Esophagus (tissue), 2 donors: ENCODE measurements at regions not wholly inside any gene's neighbourhood (a gene's known extent, or its start where the extent isn't known, plus 50 kb on each side); places are given as distances from the start of the nearest gene placed in this dataset.

Experiments used
- H3K27ac ChIP-seq, 2 donors: one replicate each; pipeline ENCODE4 v1.5.1; 2013; ENCODE audit warnings: low read depth in 2 of 2, mild to moderate bottlenecking in 2 of 2, inconsistent platforms in 1 of 2, low read length in 1 of 2, moderate library complexity in 1 of 2
- H3K27me3 ChIP-seq, 2 donors: one replicate each; pipeline ENCODE4 v1.6.1; 2013; ENCODE audit warnings: low read length in 2 of 2, control low read depth in 1 of 2, mild to moderate bottlenecking in 1 of 2; ENCODE audit not compliant: insufficient read depth in 2 of 2, control insufficient read depth in 1 of 2
- H3K36me3 ChIP-seq, 2 donors: one replicate each; pipeline ENCODE4 v1.6.1; 2013; ENCODE audit warnings: low read length in 1 of 2; ENCODE audit not compliant: control insufficient read depth in 2 of 2, insufficient read depth in 2 of 2
- H3K4me1 ChIP-seq, 2 donors: one replicate each; pipeline ENCODE4 v1.6.1; 2013; ENCODE audit warnings: low read length in 1 of 2; ENCODE audit not compliant: control insufficient read depth in 2 of 2, insufficient read depth in 2 of 2
- H3K4me3 ChIP-seq, 2 donors: one replicate each; pipeline ENCODE4 v1.5.1; 2013; ENCODE audit warnings: low read length in 2 of 2, mild to moderate bottlenecking in 2 of 2, low read depth in 1 of 2, moderate library complexity in 1 of 2
- H3K9me3 ChIP-seq, 2 donors: one replicate each; pipeline ENCODE4 v1.6.1; 2013; ENCODE audit warnings: mild to moderate bottlenecking in 2 of 2, low read depth in 1 of 2, low read length in 1 of 2, moderate library complexity in 1 of 2; ENCODE audit not compliant: control insufficient read depth in 2 of 2, insufficient read depth in 1 of 2
- WGBS, 2 donors: extraction: QIAGEN DNeasy Blood & Tissue Kit; methylation state at CpG; one replicate each; pipeline ENCODE4 v1.1.7; 2013; 5-methylcytosine and 5-hydroxymethylcytosine counted together
- donor health status: healthy with polysubstance abuse.
- donor health status: Bipolar disorder and iron deficiency.

DNA sequence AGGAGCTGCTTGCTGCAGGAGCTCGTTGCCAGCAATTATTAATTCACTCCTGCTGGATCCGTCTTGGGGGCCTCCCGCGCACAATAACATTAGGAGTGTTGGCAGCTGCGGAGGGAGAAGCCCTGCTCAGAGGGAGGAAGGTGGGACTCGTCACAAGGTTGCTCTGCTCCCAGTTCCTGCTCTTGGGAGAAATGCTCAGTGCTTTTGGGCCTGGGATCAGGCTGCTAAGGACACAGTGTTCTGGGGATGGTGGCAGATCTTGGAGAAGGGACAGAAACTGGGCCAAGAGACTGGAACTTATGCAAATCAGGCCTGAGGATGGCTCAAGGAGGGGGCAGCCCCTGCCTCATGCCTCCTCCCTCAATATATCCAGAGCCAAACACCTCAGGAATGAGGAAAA lies 78.9 kb upstream of the OLFM4 start:
- Histone ChIP-seq H3K9me3 (no peaks in the 10 kb centered on the region), H3K36me3 (no peaks in the 10 kb centered on the region), H3K4me3 (no peak overlapping the region), H3K27me3 (no peaks in the 10 kb centered on the region), H3K4me1 (peaks cover 0 to 2% of the 10 kb centered on the region in 2 donors), H3K27ac (no peak overlapping the region)
- WGBS, 2 donors = 69 to 72% methylated on average over 6 of the region's 6 CpGs

GRCh38 chr13:52949044-52949443 lies 79.6 kb upstream of the OLFM4 start:
- Histone ChIP-seq H3K27me3 (no peaks in the 10 kb centered on the region), H3K4me1 (peaks cover 0 to 2% of the 10 kb centered on the region in 2 donors), H3K27ac (no peak overlapping the region), H3K9me3 (no peaks in the 10 kb centered on the region), H3K4me3 (no peak overlapping the region), H3K36me3 (no peaks in the 10 kb centered on the region)
- 68 to 71% methylated on average over 1 of the region's 1 CpG for WGBS, 2 donors

- no peak overlapping the region for H3K4me3 ChIP-seq
- no peaks in the 10 kb centered on the region for H3K9me3 ChIP-seq
- peaks cover 0 to 1% of the 10 kb centered on the region in 2 donors for H3K27me3 ChIP-seq
- 47 to 65% methylated on average over 4 of the region's 4 CpGs for WGBS, 2 donors
- H3K27ac ChIP-seq = no peak overlapping the region
- H3K36me3 ChIP-seq = no peaks in the 10 kb centered on the region
- H3K4me1 ChIP-seq = peaks cover 0 to 2% of the 10 kb centered on the region in 2 donors
These were observed 80.7 kb upstream of the OLFM4 start for GRCh38 chr13:52947921-52948373.

- peaks cover 0 to 2% of the 10 kb centered on the region in 2 donors for H3K4me1 ChIP-seq
- H3K27ac ChIP-seq = no peak overlapping the region
- H3K27me3 ChIP-seq = peaks cover 0 to 4% of the 10 kb centered on the region in 2 donors
- WGBS, 2 donors = 52 to 82% methylated on average over 3 of the region's 3 CpGs
- H3K9me3 ChIP-seq = no peaks in the 10 kb centered on the region
- no peak overlapping the region for H3K4me3 ChIP-seq
- H3K36me3 ChIP-seq = no peaks in the 10 kb centered on the region
These were observed 83.3 kb upstream of the OLFM4 start for GRCh38 chr13:52945348-52945747.

GRCh38 chr13:52944697-52945096 lies 83.9 kb upstream of the OLFM4 start:
- Histone ChIP-seq H3K4me3 (no peak overlapping the region), H3K4me1 (peaks cover 0 to 2% of the 10 kb centered on the region in 2 donors), H3K27ac (no peak overlapping the region), H3K36me3 (no peaks in the 10 kb centered on the region), H3K27me3 (peaks cover 0 to 4% of the 10 kb centered on the region in 2 donors), H3K9me3 (no peaks in the 10 kb centered on the region)

GRCh38 chr13:52938065-52938464 lies 89.6 kb upstream of the PCDH8 start:
- Histone ChIP-seq H3K4me3 (no peak overlapping the region), H3K36me3 (no peaks in the 10 kb centered on the region), H3K27me3 (peaks cover 0 to 4% of the 10 kb centered on the region in 2 donors), H3K4me1 (no peaks in the 10 kb centered on the region), H3K27ac (no peak overlapping the region), H3K9me3 (peaks cover 0 to 2% of the 10 kb centered on the region in 2 donors)
- WGBS, 2 donors = 71 to 82% methylated on average over 3 of the region's 3 CpGs

DNA sequence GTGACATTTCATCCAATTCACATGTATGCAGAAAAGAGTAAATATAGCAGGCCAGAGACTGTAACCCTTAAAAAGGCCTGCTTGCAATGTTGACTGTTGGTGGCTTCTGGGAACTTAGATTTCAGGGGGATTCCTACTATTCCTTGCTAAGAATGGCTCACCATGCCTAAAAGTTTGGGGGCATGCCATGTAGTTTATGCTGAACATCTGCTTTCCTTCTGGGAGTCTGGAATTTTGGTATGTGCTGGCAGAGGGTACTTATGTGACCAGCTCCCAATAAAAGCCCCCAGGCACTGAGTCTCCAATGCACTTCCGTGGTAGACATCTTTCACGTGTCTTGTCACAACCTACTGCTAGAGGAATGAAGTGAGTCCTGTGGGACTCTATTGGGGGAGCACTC lies 88.4 kb upstream of the PCDH8 start:
- H3K9me3 ChIP-seq = peaks cover 0 to 2% of the 10 kb centered on the region in 2 donors
- no peak overlapping the region for H3K4me3 ChIP-seq
- H3K27me3 ChIP-seq = no peaks in the 10 kb centered on the region
- WGBS, 2 donors = 74 to 83% methylated on average over 2 of the region's 2 CpGs
- no peaks in the 10 kb centered on the region for H3K4me1 ChIP-seq
- H3K36me3 ChIP-seq = no peaks in the 10 kb centered on the region
- no peak overlapping the region for H3K27ac ChIP-seq

DNA sequence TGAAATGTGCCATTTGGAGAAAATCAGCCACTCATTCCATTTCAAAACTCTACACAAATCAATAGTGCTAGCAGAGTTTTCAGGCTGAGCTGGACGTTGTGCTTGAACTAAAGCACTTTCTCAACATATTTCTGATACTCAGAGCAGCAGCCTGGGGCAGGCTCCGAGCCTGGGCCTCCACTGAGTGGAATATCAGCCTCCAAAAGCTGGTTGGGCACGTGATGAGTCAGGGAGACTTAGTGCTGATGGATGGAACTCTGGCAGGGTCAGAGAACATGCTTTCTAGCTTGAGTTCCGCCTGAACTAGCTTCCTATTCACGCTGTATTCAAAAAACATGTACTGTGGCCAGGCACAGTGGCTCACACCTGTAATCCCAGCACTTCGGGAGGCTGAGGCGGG lies 85.8 kb upstream of the PCDH8 start:
- Histone ChIP-seq H3K4me3 (no peak overlapping the region), H3K9me3 (peaks cover 0 to 2% of the 10 kb centered on the region in 2 donors), H3K4me1 (no peaks in the 10 kb centered on the region), H3K36me3 (no peaks in the 10 kb centered on the region), H3K27ac (no peak overlapping the region), H3K27me3 (no peaks in the 10 kb centered on the region)
- WGBS, 2 donors = 45 to 55% methylated on average over 7 of the region's 7 CpGs

- Histone ChIP-seq H3K4me1 (no peaks in the 10 kb centered on the region), H3K27me3 (no peaks in the 10 kb centered on the region), H3K27ac (no peak overlapping the region), H3K36me3 (no peaks in the 10 kb centered on the region), H3K4me3 (no peak overlapping the region), H3K9me3 (peaks cover 0 to 2% of the 10 kb centered on the region in 2 donors)
- WGBS, 2 donors = 89 to 90% methylated on average over 25 of the region's 25 CpGs
These were observed 85.2 kb upstream of the PCDH8 start for GRCh38 chr13:52933547-52934210.

DNA sequence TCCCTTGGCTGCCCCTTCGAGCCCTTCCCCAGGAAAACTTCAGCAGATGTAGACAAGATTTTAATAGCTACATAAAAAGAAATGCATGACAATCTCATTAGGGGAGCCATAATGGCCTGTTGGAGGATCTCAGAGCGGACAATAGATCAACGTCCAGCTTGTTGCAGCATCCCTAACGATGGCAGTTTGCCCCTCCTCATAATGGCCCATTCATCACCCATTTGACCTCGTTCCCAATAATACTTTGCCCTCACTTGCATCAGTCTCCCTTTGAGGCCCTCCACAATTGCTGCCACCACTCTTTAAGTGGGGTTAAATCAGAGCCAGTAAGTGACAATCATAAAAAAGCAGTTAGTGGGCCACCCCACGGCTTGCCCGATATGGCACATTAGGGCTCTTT lies 84.7 kb upstream of the PCDH8 start:
- 84 to 86% methylated on average over 7 of the region's 7 CpGs for WGBS, 2 donors
- H3K4me1 ChIP-seq = no peaks in the 10 kb centered on the region
- H3K4me3 ChIP-seq = no peak overlapping the region
- H3K36me3 ChIP-seq = no peaks in the 10 kb centered on the region
- H3K27ac ChIP-seq = no peak overlapping the region
- peaks cover 0 to 2% of the 10 kb centered on the region in 2 donors for H3K9me3 ChIP-seq
- no peaks in the 10 kb centered on the region for H3K27me3 ChIP-seq
